H9 (cell line): ENCODE measurements at regions not wholly inside any gene's neighbourhood (a gene's known extent, or its start where the extent isn't known, plus 50 kb on each side); places are given as distances from the start of the nearest gene placed in this dataset.

ENCODE experiments used
- DNase-seq: peaks from one replicate; pipeline ENCODE4 v3.0.0-alpha.2; 2017
- H2AFZ ChIP-seq: one replicate; pipeline ENCODE4 v1.6.1; 2013; ENCODE audit warnings: mild to moderate bottlenecking, low read length, control low read depth, moderate library complexity
- H2AK5ac ChIP-seq: 2 replicates; pipeline ENCODE4 v1.6.1; 2013; ENCODE audit warnings: low read length, control low read depth, mixed read lengths; ENCODE audit not compliant: insufficient read length
- H2BK120ac ChIP-seq: one replicate; pipeline ENCODE4 v1.6.1; 2013; ENCODE audit warnings: low read depth, mild to moderate bottlenecking, low read length, control low read depth, inconsistent platforms; ENCODE audit not compliant: poor library complexity, severe bottlenecking
- H2BK12ac ChIP-seq: 2 replicates; pipeline ENCODE4 v1.6.1; 2013; ENCODE audit warnings: low read length, control low read depth, mixed read lengths, low read depth; ENCODE audit not compliant: insufficient read length
- H2BK15ac ChIP-seq: 2 replicates; pipeline ENCODE4 v1.6.1; 2013; ENCODE audit warnings: low read depth, low read length, control low read depth
- H2BK20ac ChIP-seq: one replicate; pipeline ENCODE4 v1.6.1; 2013; ENCODE audit warnings: low read depth, mild to moderate bottlenecking, low read length, control low read depth, inconsistent platforms; ENCODE audit not compliant: poor library complexity, severe bottlenecking
- H2BK5ac ChIP-seq: 2 replicates; pipeline ENCODE4 v1.6.1; 2013; ENCODE audit warnings: low read length, control low read depth, mixed read lengths; ENCODE audit not compliant: insufficient read length
- H3K14ac ChIP-seq: 2 replicates; pipeline ENCODE4 v1.6.1; 2013; ENCODE audit warnings: low read length, control low read depth; ENCODE audit not compliant: insufficient read depth
- H3K18ac ChIP-seq: 2 replicates; pipeline ENCODE4 v1.6.1; 2013; ENCODE audit warnings: low read depth, mild to moderate bottlenecking, mixed read lengths, low read length, control low read depth; ENCODE audit not compliant: insufficient read length
- H3K23ac ChIP-seq: 2 replicates; pipeline ENCODE4 v1.6.1; 2013; ENCODE audit warnings: low read length, control low read depth, mixed read lengths, low read depth; ENCODE audit not compliant: insufficient read length
- H3K23me2 ChIP-seq: 2 replicates; pipeline ENCODE4 v1.6.1; 2013; ENCODE audit warnings: low read depth, mild to moderate bottlenecking, mixed read lengths, low read length, control low read depth; ENCODE audit not compliant: insufficient read length, poor library complexity, severe bottlenecking
- H3K27ac ChIP-seq: 2 replicates; pipeline ENCODE4 v1.5.1; 2013; ENCODE audit warnings: low read length, control low read depth, mixed read lengths, low read depth; ENCODE audit not compliant: insufficient read length
- H3K27me3 ChIP-seq: 2 replicates; pipeline ENCODE4 v1.6.1; 2013; ENCODE audit warnings: low read length, control low read depth, inconsistent platforms; ENCODE audit not compliant: insufficient read depth
- H3K4ac ChIP-seq: 2 replicates; pipeline ENCODE4 v1.6.1; 2013; ENCODE audit warnings: low read depth, mild to moderate bottlenecking, control low read depth, inconsistent platforms, low read length, moderate library complexity
- H3K4me1 ChIP-seq: 2 replicates; pipeline ENCODE4 v1.6.1; 2013; ENCODE audit warnings: low read length, control low read depth, inconsistent platforms; ENCODE audit not compliant: insufficient read depth
- H3K4me2 ChIP-seq: 2 replicates; pipeline ENCODE4 v1.6.1; 2013; ENCODE audit warnings: low read length, control low read depth, mixed read lengths; ENCODE audit not compliant: insufficient read length, insufficient read depth
- H3K56ac ChIP-seq: 2 replicates; pipeline ENCODE4 v1.6.1; 2013; ENCODE audit warnings: low read depth, mild to moderate bottlenecking, mixed read lengths, low read length, control low read depth; ENCODE audit not compliant: insufficient read length
- H3K79me1 ChIP-seq: 2 replicates; pipeline ENCODE4 v1.6.1; 2013; ENCODE audit warnings: low read depth, mild to moderate bottlenecking, moderate library complexity, low read length, control low read depth, inconsistent platforms; ENCODE audit not compliant: insufficient read depth, poor library complexity, severe bottlenecking
- H3K79me2 ChIP-seq: 2 replicates; pipeline ENCODE4 v1.6.1; 2013; ENCODE audit warnings: low read length, control low read depth, inconsistent platforms; ENCODE audit not compliant: insufficient read depth
- H3K9ac ChIP-seq: 2 replicates; pipeline ENCODE4 v1.6.1; 2013; ENCODE audit warnings: low read length, control low read depth, mixed read lengths; ENCODE audit not compliant: insufficient read length; ENCODE audit errors: extremely low read depth
- H3K9me3 ChIP-seq: one replicate; pipeline ENCODE4 v1.6.1; 2013; ENCODE audit warnings: low read depth, low read length, inconsistent platforms; ENCODE audit not compliant: control insufficient read depth
- H3T11ph ChIP-seq: one replicate; pipeline ENCODE4 v1.6.1; 2013; ENCODE audit warnings: mild to moderate bottlenecking, low read length, control low read depth, inconsistent platforms
- H4K20me1 ChIP-seq: one replicate; pipeline ENCODE4 v1.6.1; 2013; ENCODE audit not compliant: control insufficient read depth, insufficient read length, insufficient read depth
- H4K5ac ChIP-seq: 2 replicates; pipeline ENCODE4 v1.6.1; 2013; ENCODE audit warnings: low read depth, mild to moderate bottlenecking, mixed read lengths, low read length, control low read depth; ENCODE audit not compliant: insufficient read length
- H4K8ac ChIP-seq: replicated peaks from 2 replicates; pipeline ENCODE4 v1.6.1; 2013; ENCODE audit warnings: low read length, control low read depth, mixed read lengths, low read depth; ENCODE audit not compliant: insufficient read length
- H4K91ac ChIP-seq: 2 replicates; pipeline ENCODE4 v1.6.1; 2013; ENCODE audit warnings: low read depth, mild to moderate bottlenecking, moderate library complexity, mixed read lengths, low read length, control low read depth; ENCODE audit not compliant: insufficient read length
- H3K27ac Mint-ChIP-seq, 3 experiments: 2 replicates in 2 of 3; 3 replicates in 1 of 3; pipeline ENCODE4 v1.8.0; 2020 to 2021; ENCODE audit warnings: mixed read lengths in 3 of 3, mild to moderate bottlenecking in 1 of 3, moderate library complexity in 1 of 3
- H3K27me3 Mint-ChIP-seq: 2 replicates; pipeline ENCODE4 v1.8.0; 2021; ENCODE audit warnings: low read depth, mild to moderate bottlenecking, moderate library complexity, mixed read lengths
- H3K36me3 Mint-ChIP-seq, 3 experiments: 2 replicates in 2 of 3; 3 replicates in 1 of 3; pipeline ENCODE4 v1.8.0; 2020 to 2021; ENCODE audit warnings: low read depth in 3 of 3, mixed read lengths in 3 of 3; ENCODE audit not compliant: insufficient read depth in 1 of 3
- H3K4me1 Mint-ChIP-seq, 2 experiments: 2 replicates each; pipeline ENCODE4 v1.8.0; 2020; ENCODE audit warnings: mixed read lengths in 2 of 2
- H3K4me3 Mint-ChIP-seq, 2 experiments: 2 replicates in 1 of 2; 3 replicates in 1 of 2; pipeline ENCODE4 v1.8.0; 2020 to 2021; ENCODE audit warnings: mild to moderate bottlenecking in 2 of 2, mixed read lengths in 2 of 2, moderate library complexity in 1 of 2
- H3K9me3 Mint-ChIP-seq, 2 experiments: 2 replicates in 1 of 2; 3 replicates in 1 of 2; pipeline ENCODE4 v1.8.0; 2020; ENCODE audit warnings: mild to moderate bottlenecking in 2 of 2, mixed read lengths in 2 of 2, moderate library complexity in 1 of 2
- WGBS: extraction: QIAGEN DNeasy Blood & Tissue Kit; methylation state at CpG from one replicate; pipeline ENCODE4 v1.1.7; 2013; ENCODE audit warnings: missing lambda C conversion rate, low lambda C conversion rate, mixed read lengths; ENCODE audit not compliant: insufficient read length; ENCODE audit errors: extremely low coverage; 5-methylcytosine and 5-hydroxymethylcytosine counted together
- TF ChIP-seq, protein P1 (sequence below): fragments of 200-600 bp; sonication (generic); conservative IDR thresholded peaks from 3 replicates; pipeline ENCODE4 v1.8.0; 2021; ENCODE audit warnings: antibody characterized with exemption, mild to moderate bottlenecking

DNA sequence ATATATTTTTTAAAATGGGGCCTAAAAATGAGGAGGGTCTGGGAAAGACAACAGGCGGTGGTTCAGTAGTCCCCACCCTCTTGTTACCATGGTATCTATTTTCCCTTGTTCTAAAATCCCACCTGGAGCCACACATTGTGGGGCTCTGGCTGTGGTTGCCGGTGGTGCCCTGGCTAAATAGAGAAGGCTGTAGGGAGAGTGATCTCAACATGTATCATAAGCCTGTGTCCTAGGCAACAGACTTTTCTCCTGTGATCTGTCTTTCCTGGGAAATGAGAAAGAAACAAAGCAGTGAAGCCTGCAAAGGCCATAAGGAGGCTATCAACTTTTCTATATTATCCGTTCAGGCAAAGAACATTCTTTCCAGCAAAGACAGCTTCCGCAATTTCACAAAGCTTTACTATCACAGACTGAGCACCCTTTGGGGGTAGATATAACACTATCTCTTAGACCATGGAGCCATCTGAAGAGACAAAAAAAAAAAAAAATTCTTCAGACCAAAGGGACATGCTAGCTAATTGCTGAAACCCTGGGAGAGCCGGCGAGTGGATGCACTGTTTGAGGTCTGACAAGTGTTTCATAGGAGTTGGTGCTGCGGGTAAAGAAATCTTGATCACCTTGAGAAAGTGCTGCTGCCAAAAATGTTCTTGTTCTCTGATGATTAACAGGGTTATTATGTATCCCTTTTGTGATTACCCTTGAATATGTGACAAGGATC is 879.2 kb upstream of the DDX18 start:
- no peaks in the 10 kb centered on the region for H3K36me3 Mint-ChIP-seq
- no peaks in the 10 kb centered on the region for H3K27me3 Mint-ChIP-seq
- H2AK5ac ChIP-seq: no peak overlapping the region
- H3K4me1 Mint-ChIP-seq: no peaks in the 10 kb centered on the region
- no peak overlapping the region for H4K5ac ChIP-seq
- H4K20me1 ChIP-seq: no peaks in the 10 kb centered on the region
- peaks cover 0 to 10% of the 10 kb centered on the region in 2 experiments; a peak in 3 of 5 replicates for H3K9me3 Mint-ChIP-seq
- no peak overlapping the region for H3K4ac ChIP-seq
- H3K23me2 ChIP-seq: no peaks in the 10 kb centered on the region
- H2BK5ac ChIP-seq: no peak overlapping the region
- H3K4me3 Mint-ChIP-seq: no peak overlapping the region
- no peak overlapping the region for H3K27ac ChIP-seq
- no CpG with 5 or more reads among the region's 7 CpGs for WGBS
- no peak overlapping the region for H4K91ac ChIP-seq
- H2BK12ac ChIP-seq: no peak overlapping the region
- H3T11ph ChIP-seq: no peak overlapping the region
- no peak overlapping the region for H3K27ac Mint-ChIP-seq
- H3K9me3 ChIP-seq: no peaks in the 10 kb centered on the region
- H4K8ac ChIP-seq: no peak overlapping the region
- H2BK20ac ChIP-seq: no peak overlapping the region
- H3K79me1 ChIP-seq: no peaks in the 10 kb centered on the region
- H3K79me2 ChIP-seq: no peaks in the 10 kb centered on the region
- H2BK15ac ChIP-seq: no peak overlapping the region
- H3K56ac ChIP-seq: no peak overlapping the region
- no peak overlapping the region for H3K23ac ChIP-seq
- no peaks in the 10 kb centered on the region for H3K4me1 ChIP-seq
- no peak overlapping the region for H3K14ac ChIP-seq
- H3K18ac ChIP-seq: no peak overlapping the region
- H3K27me3 ChIP-seq: no peaks in the 10 kb centered on the region
- no peak for DNase-seq
- H3K4me2 ChIP-seq: no peak overlapping the region
- no peak overlapping the region for H2BK120ac ChIP-seq
- H2AFZ ChIP-seq: no peak overlapping the region
- TF ChIP-seq, protein P1, sequence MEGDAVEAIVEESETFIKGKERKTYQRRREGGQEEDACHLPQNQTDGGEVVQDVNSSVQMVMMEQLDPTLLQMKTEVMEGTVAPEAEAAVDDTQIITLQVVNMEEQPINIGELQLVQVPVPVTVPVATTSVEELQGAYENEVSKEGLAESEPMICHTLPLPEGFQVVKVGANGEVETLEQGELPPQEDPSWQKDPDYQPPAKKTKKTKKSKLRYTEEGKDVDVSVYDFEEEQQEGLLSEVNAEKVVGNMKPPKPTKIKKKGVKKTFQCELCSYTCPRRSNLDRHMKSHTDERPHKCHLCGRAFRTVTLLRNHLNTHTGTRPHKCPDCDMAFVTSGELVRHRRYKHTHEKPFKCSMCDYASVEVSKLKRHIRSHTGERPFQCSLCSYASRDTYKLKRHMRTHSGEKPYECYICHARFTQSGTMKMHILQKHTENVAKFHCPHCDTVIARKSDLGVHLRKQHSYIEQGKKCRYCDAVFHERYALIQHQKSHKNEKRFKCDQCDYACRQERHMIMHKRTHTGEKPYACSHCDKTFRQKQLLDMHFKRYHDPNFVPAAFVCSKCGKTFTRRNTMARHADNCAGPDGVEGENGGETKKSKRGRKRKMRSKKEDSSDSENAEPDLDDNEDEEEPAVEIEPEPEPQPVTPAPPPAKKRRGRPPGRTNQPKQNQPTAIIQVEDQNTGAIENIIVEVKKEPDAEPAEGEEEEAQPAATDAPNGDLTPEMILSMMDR: no peak
- H3K9ac ChIP-seq: no peak overlapping the region
